HCT116 (cell line): ENCODE measurements at regions not wholly inside any gene's neighbourhood (a gene's known extent, or its start where the extent isn't known, plus 50 kb on each side); places are given as distances from the start of the nearest gene placed in this dataset.

Source experiments
- ATAC-seq: fragments of 200-7000 bp; cut with Tn5 transposase; 2 replicates; pipeline ENCODE4 v1.9.1; 2020; ENCODE audit warnings: mild to moderate bottlenecking, moderate library complexity
- BruUV-seq: library from RNA; stranded (reverse); fragments of 400-500 nt; replicated peaks from 2 replicates; lab custom pipeline; 2021; lab: Mats Ljungman, UMichigan
- CTCF ChIA-PET: fragments of 300-600 bp; sonication (Branson Sonifier 250); formaldehyde crosslinking; loops from one replicate; lab custom pipeline; 2021; ENCODE audit warnings: antibody characterized with exemption; lab: Charles Lee
- POLR2A ChIA-PET: fragments of 300-600, 350-600 bp; sonication (Branson Sonifier 250); formaldehyde crosslinking; loops from one replicate; lab custom pipeline; 2021; ENCODE audit warnings: antibody characterized with exemption; lab: Charles Lee
- RAD21 ChIA-PET, 2 experiments: fragments of 300-600 bp; sonication (Branson Sonifier 250); formaldehyde crosslinking; loops; one replicate each; lab custom pipeline; 2023; ENCODE audit warnings: low total read pairs in 2 of 2; ENCODE audit not compliant: uncharacterized antibody in 2 of 2, unreplicated experiment in 2 of 2, low non-redundant PET in 1 of 2; lab: Charles Lee
- DNase-seq: peaks from one replicate; pipeline ENCODE4 v3.0.0-alpha.2; 2010; ENCODE audit warnings: low read depth, low spot score
- H2AFZ ChIP-seq: fragments of 200-600 bp; shearing (Covaris generic), sonication (generic); 2 replicates; pipeline ENCODE4 v1.6.1; 2017; ENCODE audit warnings: low read depth, mixed run types, mixed read lengths, antibody characterized with exemption, low read length; ENCODE audit not compliant: poor library complexity, severe bottlenecking
- H3K27ac ChIP-seq: 2 replicates; pipeline ENCODE4 v1.5.1; 2012; ENCODE audit warnings: low read depth, low read length
- H3K27me3 ChIP-seq: fragments of 200-600 bp; sonication (generic); 2 replicates; pipeline ENCODE4 v1.6.1; 2016; ENCODE audit warnings: mixed run types, low read length, mixed read lengths; ENCODE audit not compliant: insufficient read depth
- H3K36me3 ChIP-seq, 2 experiments: fragments of 200-500 bp in 1 of 2; fragments of 200-600 bp in 1 of 2; sonication (Bioruptor generic) in 1 of 2; sonication (generic) in 1 of 2; 2 replicates each; pipeline versions ENCODE4 v1.5.1 to v1.6.1; 2014 to 2016; ENCODE audit warnings: low read length in 2 of 2, inconsistent platforms in 1 of 2, mixed read lengths in 1 of 2, mixed run types in 1 of 2; ENCODE audit not compliant: insufficient read depth in 2 of 2, control insufficient read depth in 1 of 2
- H3K4me1 ChIP-seq, 2 experiments: fragments of 200-600 bp in 1 of 2; sonication (generic) in 1 of 2; 2 replicates each; pipeline versions ENCODE4 v1.5.1 to v1.6.1; 2012 to 2017; ENCODE audit warnings: low read length in 2 of 2, inconsistent platforms in 1 of 2, mild to moderate bottlenecking in 1 of 2, mixed read lengths in 1 of 2, mixed run types in 1 of 2, moderate library complexity in 1 of 2; ENCODE audit not compliant: insufficient read depth in 2 of 2, control insufficient read depth in 1 of 2
- H3K4me2 ChIP-seq: fragments of 200-600 bp; sonication (generic); 2 replicates; pipeline ENCODE4 v1.6.1; 2017; ENCODE audit warnings: mixed run types, low read length, mixed read lengths
- H3K4me3 ChIP-seq, 2 experiments: fragments of 200-600 bp in 1 of 2; sonication (generic) in 1 of 2; replicated peaks in 1 of 2; 2 replicates each; pipeline ENCODE4 v1.5.1; 2011 to 2016; ENCODE audit warnings: low read length in 2 of 2, control low read depth in 1 of 2, low read depth in 1 of 2, mild to moderate bottlenecking in 1 of 2, mixed read lengths in 1 of 2, mixed run types in 1 of 2
- H3K79me2 ChIP-seq: fragments of 200-600 bp; sonication (generic); 2 replicates; pipeline ENCODE4 v1.6.1; 2017; ENCODE audit warnings: mild to moderate bottlenecking, mixed run types, low read length, moderate library complexity, mixed read lengths; ENCODE audit not compliant: insufficient read depth
- H3K9ac ChIP-seq: fragments of 200-600 bp; sonication (generic); 2 replicates; pipeline ENCODE4 v1.6.1; 2016; ENCODE audit warnings: low read length, mixed read lengths
- H3K9me2 ChIP-seq: fragments of 200-600 bp; sonication (generic), shearing (Covaris generic); 2 replicates; pipeline ENCODE4 v1.6.1; 2017; ENCODE audit warnings: mixed run types, mild to moderate bottlenecking, moderate library complexity; ENCODE audit not compliant: insufficient read depth
- H3K9me3 ChIP-seq, 2 experiments: fragments of 200-500 bp in 1 of 2; fragments of 200-600 bp in 1 of 2; sonication (Bioruptor generic) in 1 of 2; sonication (generic) in 1 of 2; 2 replicates each; pipeline ENCODE4 v1.6.1; 2014 to 2017; ENCODE audit warnings: low read length in 2 of 2, mixed read lengths in 2 of 2, inconsistent platforms in 1 of 2, low read depth in 1 of 2, mild to moderate bottlenecking in 1 of 2, mixed run types in 1 of 2, moderate library complexity in 1 of 2; ENCODE audit not compliant: control insufficient read depth in 1 of 2, insufficient read depth in 1 of 2
- H4K20me1 ChIP-seq: fragments of 200-600 bp; sonication (generic), shearing (Covaris generic); 2 replicates; pipeline ENCODE4 v1.6.1; 2017; ENCODE audit warnings: mixed run types, mild to moderate bottlenecking, moderate library complexity; ENCODE audit not compliant: insufficient read depth
- CTCF ChIP-seq, 3 experiments: fragments of 200-600 bp in 1 of 3; sonication (generic) in 1 of 3; IDR thresholded peaks in 2 of 3; conservative IDR thresholded peaks in 1 of 3; 2 replicates each; pipeline ENCODE4 v1.5.1; 2012 to 2017; ENCODE audit warnings: low read depth in 2 of 3, low read length in 2 of 3, antibody characterized with exemption in 1 of 3, borderline replicate concordance in 1 of 3, control low read depth in 1 of 3, mild to moderate bottlenecking in 1 of 3, mixed read lengths in 1 of 3, mixed run types in 1 of 3, moderate library complexity in 1 of 3; ENCODE audit not compliant: insufficient read depth in 1 of 3
- MAX ChIP-seq: IDR thresholded peaks from 2 replicates; pipeline ENCODE4 v1.6.1; 2012
- SP1 ChIP-seq: IDR thresholded peaks from 2 replicates; pipeline ENCODE4 v1.6.1; 2012; ENCODE audit warnings: low read depth
- SRF ChIP-seq: IDR thresholded peaks from 2 replicates; pipeline ENCODE4 v1.6.1; 2012; ENCODE audit warnings: low read depth
- YY1 ChIP-seq: IDR thresholded peaks from 2 replicates; pipeline ENCODE4 v1.6.1; 2011; ENCODE audit warnings: low read length, low read depth, moderate library complexity, mild to moderate bottlenecking; ENCODE audit not compliant: insufficient replicate concordance; ENCODE audit errors: extremely low read depth
- ZNF274 ChIP-seq: fragments of 200-500 bp; sonication (Bioruptor generic); IDR thresholded peaks from 2 replicates; pipeline ENCODE4 v1.6.1; 2014; ENCODE audit warnings: mild to moderate bottlenecking, low read depth, low read length, inconsistent platforms
- intact Hi-C: fragments of 100-400 bp; cut with micrococcal nuclease; formaldehyde crosslinking; loops from 2 replicates; pipeline ENCODE4 v1.10.0; 2022

GRCh38 chr12:83527810-83528209 is 841.1 kb downstream of the TMTC2 start:
- POLR2A ChIA-PET, result no interaction called here
- H4K20me1 ChIP-seq, result no peaks in the 10 kb centered on the region
- H3K27me3 ChIP-seq, result no peaks in the 10 kb centered on the region
- TF ChIP-seq YY1 (no peak), SP1 (no peak), CTCF (IDR thresholded peaks at IDR 0.05 in 2 of 3, conservative IDR thresholded peaks at IDR 0.05 in 1 of 3; ENCODE audit: borderline replicate concordance in 1 of 3, insufficient read depth in 1 of 3, low read depth in 2 of 3, low read length in 2 of 3) (no peak), ZNF274 (no peak)
- no peak overlapping the region for H2AFZ ChIP-seq
- ATAC-seq (no peak), DNase-seq (no peak)
- H3K4me3 ChIP-seq, result no peak overlapping the region
- CTCF ChIA-PET, result no interaction called here
- intact Hi-C loops, result no loop called here
- no peaks in the 10 kb centered on the region for H3K79me2 ChIP-seq
- RAD21 ChIA-PET, result no interaction called here
- BruUV-seq, result no TSS peak
- no peaks in the 10 kb centered on the region for H3K9me3 ChIP-seq
- no peak overlapping the region for H3K4me2 ChIP-seq
- H3K4me1 ChIP-seq, result no peaks in the 10 kb centered on the region
- no peak overlapping the region for H3K27ac ChIP-seq
- H3K9me2 ChIP-seq, result no peaks in the 10 kb centered on the region
- H3K36me3 ChIP-seq, result no peaks in the 10 kb centered on the region
- H3K9ac ChIP-seq, result no peak overlapping the region

GRCh38 chr12:83515306-83516026 is 828.8 kb downstream of the TMTC2 start:
- Histone ChIP-seq H2AFZ (no peak overlapping the region), H3K9me2 (no peaks in the 10 kb centered on the region), H3K36me3 (no peaks in the 10 kb centered on the region), H4K20me1 (no peaks in the 10 kb centered on the region), H3K9ac (no peak overlapping the region), H3K4me3 (no peak overlapping the region), H3K4me1 (peaks cover 5 to 6% of the 10 kb centered on the region in 2 experiments; a peak in 2 of 4 replicates), H3K4me2 (no peak overlapping the region), H3K27ac (no peak overlapping the region), H3K9me3 (no peaks in the 10 kb centered on the region), H3K27me3 (no peaks in the 10 kb centered on the region), H3K79me2 (no peaks in the 10 kb centered on the region)
- no peak for TF ChIP-seq SRF
- TF ChIP-seq MAX, result no peak
- TF ChIP-seq CTCF (IDR thresholded peaks at IDR 0.05 in 2 of 3, conservative IDR thresholded peaks at IDR 0.05 in 1 of 3; ENCODE audit: borderline replicate concordance in 1 of 3, insufficient read depth in 1 of 3, low read depth in 2 of 3, low read length in 2 of 3), result no peak
- ChIA-PET CTCF (no interaction called here), POLR2A (no interaction called here), RAD21 (no interaction called here)
- DNase-seq (no peak), ATAC-seq (no peak)
- intact Hi-C loops, result no loop called here
- BruUV-seq, result no TSS peak
